GM12878 (cell line): ENCODE measurements at regions not wholly inside any gene's neighbourhood (a gene's known extent, or its start where the extent isn't known, plus 50 kb on each side); places are given as distances from the start of the nearest gene placed in this dataset.

Experiments
- ATAC-seq: fragments of 200-7000 bp; cut with Tn5 transposase; 3 replicates; pipeline ENCODE4 v1.9.1; 2020; ENCODE audit warnings: mild to moderate bottlenecking, moderate library complexity
- BruUV-seq: library from RNA; stranded (reverse); fragments of 400-500 nt; replicated peaks from 2 replicates; lab custom pipeline; 2021; lab: Mats Ljungman, UMichigan
- CTCF ChIA-PET: fragments of 300-600 bp; sonication (Branson Sonifier 250); formaldehyde crosslinking; extraction: SDS; loops from one replicate; lab custom pipeline; 2021; ENCODE audit warnings: inconsistent platforms; lab: Yijun Ruan, JAX
- POLR2A ChIA-PET: fragments of 350-600 bp; formaldehyde crosslinking; extraction: SDS; loops from one replicate; lab custom pipeline; 2021; ENCODE audit warnings: inconsistent platforms; lab: Charles Lee
- RAD21 ChIA-PET: fragments of 300-600 bp; sonication (Branson Sonifier 250); formaldehyde crosslinking; loops from one replicate; lab custom pipeline; 2023; ENCODE audit warnings: antibody characterized with exemption; ENCODE audit not compliant: unreplicated experiment; lab: Charles Lee
- SMC1A ChIA-PET: fragments of 300-600 bp; sonication (Branson Sonifier 250); formaldehyde crosslinking; loops from one replicate; lab custom pipeline; 2023; ENCODE audit not compliant: unreplicated experiment, uncharacterized antibody; lab: Charles Lee
- DNase-seq: peaks from one replicate; pipeline ENCODE4 v3.0.0-alpha.2; 2011; ENCODE audit warnings: low read depth, low spot score
- FAIRE-seq: peaks from 3 replicates; lab custom pipeline; 2011; peaks lifted over from hg19 to GRCh38; lab: Jason Lieb, UNC
- H2AFZ ChIP-seq: 2 replicates; pipeline ENCODE4 v1.6.0; 2011; ENCODE audit warnings: low read depth, low read length, control low read depth; ENCODE audit not compliant: control insufficient read depth
- H3K27ac ChIP-seq: 2 replicates; pipeline ENCODE4 v1.5.1; 2011; ENCODE audit warnings: control low read depth; ENCODE audit not compliant: control insufficient read depth, insufficient read depth
- H3K27me3 ChIP-seq, 2 experiments: replicated peaks in 1 of 2; 2 replicates each; pipeline versions ENCODE4 v1.6.0 to v1.6.1; 2011; ENCODE audit warnings: low read length in 1 of 2; ENCODE audit not compliant: control insufficient read depth in 2 of 2, insufficient read depth in 2 of 2
- H3K36me3 ChIP-seq, 2 experiments: 2 replicates each; pipeline ENCODE4 v1.5.1; 2011; ENCODE audit warnings: low read length in 1 of 2; ENCODE audit not compliant: control insufficient read depth in 2 of 2, insufficient read depth in 2 of 2
- H3K4me1 ChIP-seq: 2 replicates; pipeline ENCODE4 v1.6.1; 2011; ENCODE audit warnings: mild to moderate bottlenecking, low read length, moderate library complexity, mixed read lengths; ENCODE audit not compliant: control insufficient read depth, insufficient read depth
- H3K4me2 ChIP-seq: 2 replicates; pipeline ENCODE4 v1.6.0; 2011; ENCODE audit warnings: control low read depth; ENCODE audit not compliant: control insufficient read depth, insufficient read depth
- H3K4me3 ChIP-seq: fragments of 200-600 bp; sonication (generic); 2 replicates; pipeline ENCODE4 v1.5.1; 2016
- H3K79me2 ChIP-seq: 2 replicates; pipeline ENCODE4 v1.6.0; 2011; ENCODE audit warnings: low read length; ENCODE audit not compliant: control insufficient read depth, insufficient read depth
- H3K9ac ChIP-seq: 2 replicates; pipeline ENCODE4 v1.8.0; 2011; ENCODE audit warnings: low read length, control low read depth, mixed read lengths; ENCODE audit not compliant: control insufficient read depth, insufficient read depth
- H3K9me3 ChIP-seq: replicated peaks from 3 replicates; pipeline ENCODE4 v1.5.1; 2011; ENCODE audit warnings: mild to moderate bottlenecking, low read length; ENCODE audit not compliant: control insufficient read depth, insufficient read depth
- H4K20me1 ChIP-seq: 2 replicates; pipeline ENCODE4 v1.6.0; 2011; ENCODE audit not compliant: control insufficient read depth, insufficient read depth
- BRCA1 ChIP-seq: IDR thresholded peaks from 2 replicates; pipeline ENCODE4 v1.6.1; 2011; ENCODE audit warnings: low read depth, low read length, improper control_type of control experiment
- CHD2 ChIP-seq: IDR thresholded peaks from 2 replicates; pipeline ENCODE4 v1.6.1; 2011; ENCODE audit warnings: low read depth, low read length, improper control_type of control experiment, borderline replicate concordance
- CREB1 ChIP-seq: IDR thresholded peaks from 2 replicates; pipeline ENCODE4 v1.6.1; 2012; ENCODE audit warnings: low read depth, mild to moderate bottlenecking, inconsistent platforms
- DPF2 ChIP-seq: fragments of 450-650 bp; IDR thresholded peaks from 2 replicates; pipeline ENCODE4 v1.6.1; 2017; ENCODE audit warnings: mild to moderate bottlenecking
- FOXM1 ChIP-seq: IDR thresholded peaks from 2 replicates; pipeline ENCODE4 v1.6.1; 2012; ENCODE audit warnings: low read depth, mild to moderate bottlenecking, inconsistent platforms, low read length, moderate library complexity
- IRF4 ChIP-seq: IDR thresholded peaks from 2 replicates; pipeline ENCODE4 v1.6.1; 2011; ENCODE audit warnings: low read depth, low read length
- JUND ChIP-seq: IDR thresholded peaks from 2 replicates; pipeline ENCODE4 v1.6.1; 2012; ENCODE audit warnings: low read depth, mild to moderate bottlenecking, low read length, improper control_type of control experiment, moderate library complexity
- KDM1A ChIP-seq: fragments of 200-600 bp; sonication (generic); IDR thresholded peaks from 2 replicates; pipeline ENCODE4 v1.6.1; 2016; ENCODE audit warnings: borderline replicate concordance
- MEF2A ChIP-seq: IDR thresholded peaks from 2 replicates; pipeline ENCODE4 v1.6.1; 2011; ENCODE audit warnings: low read depth, mild to moderate bottlenecking, low read length, moderate library complexity; ENCODE audit not compliant: insufficient read depth
- NR2C1 ChIP-seq: fragments of 450-650 bp; IDR thresholded peaks from 2 replicates; pipeline ENCODE4 v1.6.1; 2017; ENCODE audit warnings: antibody characterized with exemption, mild to moderate bottlenecking, moderate library complexity
- PML ChIP-seq: IDR thresholded peaks from 2 replicates; pipeline ENCODE4 v1.6.1; 2012; ENCODE audit warnings: low read length, inconsistent platforms
- POLR2AphosphoS5 ChIP-seq: IDR thresholded peaks from 2 replicates; pipeline ENCODE4 v1.6.1; 2011; ENCODE audit warnings: mild to moderate bottlenecking, low read length, inconsistent platforms
- SIX5 ChIP-seq: IDR thresholded peaks from 2 replicates; pipeline ENCODE4 v1.6.1; 2011; ENCODE audit warnings: mild to moderate bottlenecking, low read depth, low read length, moderate library complexity; ENCODE audit not compliant: severe bottlenecking
- YY1 ChIP-seq: IDR thresholded peaks from 2 replicates; pipeline ENCODE4 v1.6.1; 2011; ENCODE audit warnings: low read depth, mild to moderate bottlenecking, low read length
- ZBED1 ChIP-seq: IDR thresholded peaks from 2 replicates; pipeline ENCODE4 v1.6.1; 2016; ENCODE audit warnings: borderline replicate concordance
- ZNF217 ChIP-seq: fragments of 450-650 bp; IDR thresholded peaks from 2 replicates; pipeline ENCODE4 v1.6.1; 2017; ENCODE audit warnings: antibody characterized with exemption, mild to moderate bottlenecking
- ZNF622 ChIP-seq: fragments of 450-650 bp; IDR thresholded peaks from 2 replicates; pipeline ENCODE4 v1.6.1; 2017; ENCODE audit warnings: mild to moderate bottlenecking, inconsistent platforms
- ZZZ3 ChIP-seq: IDR thresholded peaks from 2 replicates; pipeline ENCODE4 v1.6.1; 2011; ENCODE audit warnings: low read depth; ENCODE audit not compliant: control insufficient read depth, insufficient read length
- WGBS: methylation state at CpG from one replicate; pipeline ENCODE4 v1.1.6; 2016; ENCODE audit warnings: low lambda C conversion rate; ENCODE audit not compliant: insufficient replicate concordance, insufficient coverage; ENCODE audit errors: missing lambda C conversion rate; 5-methylcytosine and 5-hydroxymethylcytosine counted together
- in situ Hi-C: fragments of 300-500 bp; cut with MboI; formaldehyde crosslinking; loops from 9 replicates; pipeline ENCODE4 v1.14.3; 2018; ENCODE audit warnings: mixed read lengths
- intact Hi-C: fragments of 100-400 bp; cut with micrococcal nuclease; formaldehyde crosslinking; loops from one replicate; pipeline ENCODE4 v1.14.2; 2022; ENCODE audit not compliant: unreplicated experiment
- TF ChIP-seq, protein P1 (sequence below): fragments of 450-650 bp; conservative IDR thresholded peaks from 2 replicates; pipeline ENCODE4 v1.6.1; 2017; ENCODE audit warnings: mild to moderate bottlenecking, moderate library complexity

DNA sequence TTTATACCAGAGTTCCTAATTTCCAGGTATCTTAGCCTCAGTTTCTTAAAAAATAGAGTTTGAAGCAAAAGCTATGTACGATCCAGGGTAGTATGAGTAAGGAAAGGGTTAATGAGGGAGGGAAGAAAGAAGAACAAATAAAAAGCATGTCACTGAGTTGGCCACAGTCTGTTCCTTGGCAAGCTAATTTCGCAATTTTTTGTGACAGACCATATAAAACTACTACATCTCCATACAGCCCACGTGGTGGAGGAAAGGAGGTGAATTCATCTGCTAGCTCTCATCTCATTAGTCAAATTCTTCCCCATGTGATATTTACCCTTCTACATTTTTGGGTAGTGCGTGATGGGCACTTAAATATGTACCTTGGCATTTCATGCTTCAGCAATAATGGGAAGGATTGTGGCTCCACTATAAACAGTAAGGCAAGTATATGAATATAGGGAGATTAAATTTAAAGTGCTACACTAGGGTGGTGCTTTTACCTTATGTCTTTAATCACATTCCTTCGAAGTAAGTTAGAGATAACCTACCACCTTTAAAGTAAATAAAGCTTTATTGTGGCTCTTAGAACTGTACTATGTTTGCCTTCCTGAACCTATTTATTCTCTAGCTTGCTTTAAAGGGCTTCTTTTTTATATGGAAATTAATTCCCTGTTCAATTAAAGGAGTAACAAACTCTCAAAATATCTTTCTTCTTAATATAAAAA is 102.1 kb upstream of the VAMP7 start:
- Histone ChIP-seq H3K9ac (no peak overlapping the region), H3K4me3 (no peak overlapping the region)
- BruUV-seq = no TSS peak

GRCh38 chrX:155774387-155774786 is 106.8 kb upstream of the VAMP7 start:
- no peaks in the 10 kb centered on the region for H3K4me1 ChIP-seq
- SMC1A ChIA-PET = no interaction called here
- H2AFZ ChIP-seq = no peak overlapping the region
- 17% methylated on average over 8 of the region's 8 CpGs for WGBS
- H3K9me3 ChIP-seq = no peaks in the 10 kb centered on the region
- CTCF ChIA-PET = no interaction called here
- no peaks in the 10 kb centered on the region for H3K27me3 ChIP-seq
- in situ Hi-C loops (no loop called here), intact Hi-C loops (no loop called here)
- RAD21 ChIA-PET = no interaction called here
- no TSS peak for BruUV-seq
- ATAC-seq (no peak), DNase-seq (no peak), FAIRE-seq (no peak)
- no peak overlapping the region for H3K27ac ChIP-seq
- TF ChIP-seq NR2C1 (no peak), CREB1 (no peak), ZZZ3 (no peak), SIX5 (no peak), IRF4 (no peak), YY1 (no peak), ZBED1 (no peak), DPF2 (no peak), ZNF622 (no peak), PML (no peak), POLR2AphosphoS5 (no peak), JUND (no peak), FOXM1 (no peak)
- H3K79me2 ChIP-seq = no peaks in the 10 kb centered on the region
- H4K20me1 ChIP-seq = no peaks in the 10 kb centered on the region
- no peak overlapping the region for H3K4me2 ChIP-seq
- H3K9ac ChIP-seq = no peak overlapping the region
- H3K4me3 ChIP-seq = no peak overlapping the region
- no peaks in the 10 kb centered on the region for H3K36me3 ChIP-seq
- POLR2A ChIA-PET = no interaction called here

More for the DNA sequence above, 102.1 kb upstream of the VAMP7 start:
- ChIA-PET RAD21 (no interaction called here), SMC1A (no interaction called here), POLR2A (no interaction called here), CTCF (no interaction called here)
- Histone ChIP-seq H3K27me3 (no peaks in the 10 kb centered on the region), H4K20me1 (no peaks in the 10 kb centered on the region), H2AFZ (no peak overlapping the region), H3K36me3 (no peaks in the 10 kb centered on the region), H3K27ac (no peak overlapping the region), H3K4me2 (no peak overlapping the region), H3K79me2 (no peaks in the 10 kb centered on the region), H3K4me1 (no peaks in the 10 kb centered on the region), H3K9me3 (no peaks in the 10 kb centered on the region)
- intact Hi-C loops (no loop called here), in situ Hi-C loops (no loop called here)
- ATAC-seq = no peak
- 6% methylated on average over 5 of the region's 5 CpGs for WGBS
- FAIRE-seq = no peak
- DNase-seq = no peak
- TF ChIP-seq IRF4 (no peak), MEF2A (no peak), CHD2 (no peak), BRCA1 (no peak), KDM1A (no peak), ZNF217 (no peak)
- TF ChIP-seq, protein P1, sequence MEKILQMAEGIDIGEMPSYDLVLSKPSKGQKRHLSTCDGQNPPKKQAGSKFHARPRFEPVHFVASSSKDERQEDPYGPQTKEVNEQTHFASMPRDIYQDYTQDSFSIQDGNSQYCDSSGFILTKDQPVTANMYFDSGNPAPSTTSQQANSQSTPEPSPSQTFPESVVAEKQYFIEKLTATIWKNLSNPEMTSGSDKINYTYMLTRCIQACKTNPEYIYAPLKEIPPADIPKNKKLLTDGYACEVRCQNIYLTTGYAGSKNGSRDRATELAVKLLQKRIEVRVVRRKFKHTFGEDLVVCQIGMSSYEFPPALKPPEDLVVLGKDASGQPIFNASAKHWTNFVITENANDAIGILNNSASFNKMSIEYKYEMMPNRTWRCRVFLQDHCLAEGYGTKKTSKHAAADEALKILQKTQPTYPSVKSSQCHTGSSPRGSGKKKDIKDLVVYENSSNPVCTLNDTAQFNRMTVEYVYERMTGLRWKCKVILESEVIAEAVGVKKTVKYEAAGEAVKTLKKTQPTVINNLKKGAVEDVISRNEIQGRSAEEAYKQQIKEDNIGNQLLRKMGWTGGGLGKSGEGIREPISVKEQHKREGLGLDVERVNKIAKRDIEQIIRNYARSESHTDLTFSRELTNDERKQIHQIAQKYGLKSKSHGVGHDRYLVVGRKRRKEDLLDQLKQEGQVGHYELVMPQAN = no peak
